ENCODE measurements at regions not wholly inside any gene's neighbourhood (a gene's known extent, or its start where the extent isn't known, plus 50 kb on each side); places are given as distances from the start of the nearest gene placed in this dataset.
"Not testable (repeated sequence)": the region's sequence is repeated elsewhere in the genome, so short reads cannot be mapped to it uniquely, and the experiment has no call there.

- TF ChIP-seq, protein P1, sequence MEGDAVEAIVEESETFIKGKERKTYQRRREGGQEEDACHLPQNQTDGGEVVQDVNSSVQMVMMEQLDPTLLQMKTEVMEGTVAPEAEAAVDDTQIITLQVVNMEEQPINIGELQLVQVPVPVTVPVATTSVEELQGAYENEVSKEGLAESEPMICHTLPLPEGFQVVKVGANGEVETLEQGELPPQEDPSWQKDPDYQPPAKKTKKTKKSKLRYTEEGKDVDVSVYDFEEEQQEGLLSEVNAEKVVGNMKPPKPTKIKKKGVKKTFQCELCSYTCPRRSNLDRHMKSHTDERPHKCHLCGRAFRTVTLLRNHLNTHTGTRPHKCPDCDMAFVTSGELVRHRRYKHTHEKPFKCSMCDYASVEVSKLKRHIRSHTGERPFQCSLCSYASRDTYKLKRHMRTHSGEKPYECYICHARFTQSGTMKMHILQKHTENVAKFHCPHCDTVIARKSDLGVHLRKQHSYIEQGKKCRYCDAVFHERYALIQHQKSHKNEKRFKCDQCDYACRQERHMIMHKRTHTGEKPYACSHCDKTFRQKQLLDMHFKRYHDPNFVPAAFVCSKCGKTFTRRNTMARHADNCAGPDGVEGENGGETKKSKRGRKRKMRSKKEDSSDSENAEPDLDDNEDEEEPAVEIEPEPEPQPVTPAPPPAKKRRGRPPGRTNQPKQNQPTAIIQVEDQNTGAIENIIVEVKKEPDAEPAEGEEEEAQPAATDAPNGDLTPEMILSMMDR (IDR thresholded peaks at IDR 0.05) = not testable (repeated sequence)
- TF ChIP-seq POLR2A (IDR thresholded peaks at IDR 0.05) = not testable (repeated sequence)
Measured at GRCh38 chr15:22200417-22200816, 120.1 kb downstream of the OR4M2 start.
